ENCODE measurements at regions not wholly inside any gene's neighbourhood (a gene's known extent, or its start where the extent isn't known, plus 50 kb on each side); places are given as distances from the start of the nearest gene placed in this dataset.
"Not testable (repeated sequence)": the region's sequence is repeated elsewhere in the genome, so short reads cannot be mapped to it uniquely, and the experiment has no call there.

DNA sequence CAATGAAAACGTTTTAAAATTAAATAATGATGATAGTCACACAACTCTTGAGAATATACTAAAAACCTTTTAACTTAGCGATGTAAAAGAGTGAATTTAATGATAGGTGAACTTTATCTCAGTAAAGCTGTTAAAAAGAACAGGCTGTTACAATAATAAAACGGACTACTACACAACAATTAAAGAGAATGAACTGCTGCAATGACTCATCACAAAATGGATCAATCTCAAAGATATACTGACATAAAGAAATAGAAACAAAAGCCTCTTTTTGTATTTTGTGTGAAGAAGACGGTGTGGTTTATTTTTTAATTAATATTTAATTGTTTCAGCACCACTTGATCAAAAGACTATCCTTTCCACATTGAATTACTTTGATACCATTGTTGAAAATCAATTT lies 352.4 kb upstream of the GJE1 start:
- DNase-seq (ENCODE audit: low spot score): no peak

DNA sequence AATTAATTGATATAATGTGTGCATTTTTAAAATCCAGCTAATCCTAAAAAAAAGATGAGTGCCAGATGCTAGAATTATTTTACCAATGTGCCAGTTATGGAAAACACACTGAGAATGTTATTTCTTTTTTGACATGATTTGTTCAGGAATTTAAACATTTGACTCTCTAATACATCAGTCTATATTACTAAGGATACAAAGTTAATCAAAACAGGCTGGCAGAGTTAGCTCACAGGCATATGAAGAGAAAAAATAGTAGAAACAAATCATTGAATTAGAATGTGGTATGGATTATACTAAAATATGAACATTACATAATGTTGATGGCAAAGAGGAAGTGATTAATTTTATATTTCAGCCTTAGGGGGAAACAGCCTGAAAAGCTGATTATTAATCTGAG lies 368.3 kb upstream of the GJE1 start:
- DNase-seq (ENCODE audit: low spot score): no peak

DNA sequence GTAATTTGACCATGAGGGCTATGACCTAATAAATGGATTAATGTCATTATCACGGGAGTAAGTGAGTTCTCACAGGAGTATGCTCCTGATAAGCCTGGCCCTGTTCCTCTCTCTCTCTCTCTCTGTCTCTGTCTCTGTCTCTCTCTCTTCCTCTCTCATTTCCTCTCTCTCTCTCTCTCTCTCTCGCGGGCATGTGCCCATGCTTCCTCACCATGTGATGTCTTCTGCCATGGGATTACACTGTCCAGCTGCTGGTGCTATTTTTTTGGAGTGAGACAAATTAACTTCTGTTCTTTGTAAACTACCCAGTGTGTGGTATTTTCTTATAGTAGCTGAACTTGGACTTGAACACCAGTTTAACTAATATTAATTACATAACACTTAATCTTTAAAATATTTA lies 374.3 kb upstream of the GJE1 start:
- no peak for DNase-seq (ENCODE audit: low spot score)

- DNase-seq (ENCODE audit: low spot score): no peak
Observed at GRCh38 chr6:141753180-141753579, 379.5 kb upstream of the GJE1 start.

DNA sequence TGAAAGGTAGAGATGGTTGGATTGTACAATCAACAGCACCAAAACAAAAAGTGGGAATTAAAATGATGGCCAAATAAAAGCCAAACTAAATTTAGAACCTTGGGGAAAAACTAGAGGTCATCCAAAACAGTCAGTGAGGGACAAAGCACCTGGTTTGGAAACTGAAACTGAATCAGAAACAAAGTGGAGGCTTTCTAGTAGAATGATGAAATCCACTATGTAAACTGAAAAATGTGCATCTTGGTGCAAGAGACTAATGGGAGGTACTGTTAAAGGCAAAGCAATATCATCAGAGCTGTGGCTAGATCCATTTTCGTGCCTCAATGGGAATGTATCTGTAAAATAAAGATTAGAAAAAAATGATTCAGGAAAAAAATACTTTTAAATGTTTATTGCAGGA lies 380.0 kb upstream of the GJE1 start:
- no peak for DNase-seq (ENCODE audit: low spot score)

GRCh38 chr6:141746324-141746723 lies 386.4 kb upstream of the GJE1 start:
- not testable (repeated sequence) for DNase-seq (ENCODE audit: low spot score)

DNA sequence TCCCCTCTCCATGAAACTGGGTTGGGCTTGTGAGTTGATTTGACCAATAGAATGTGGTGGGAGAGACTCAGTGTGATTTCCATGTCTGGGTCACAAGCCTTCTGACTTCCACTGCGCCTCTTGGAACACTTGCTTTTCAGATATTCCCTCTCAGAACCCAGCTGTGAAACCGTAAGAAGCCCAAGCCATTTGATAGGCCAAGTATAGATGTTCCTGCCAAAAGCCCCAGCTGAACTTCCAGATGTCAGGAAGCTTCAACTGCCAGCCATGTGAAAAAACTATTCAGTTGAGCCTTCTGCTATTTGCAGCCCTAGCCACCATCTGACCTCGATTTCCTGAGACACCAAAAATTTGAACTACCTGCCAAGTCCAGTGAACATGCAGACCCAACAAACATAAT lies 387.8 kb upstream of the GJE1 start:
- no peak for DNase-seq (ENCODE audit: low spot score)

- DNase-seq (ENCODE audit: low spot score): no peak
Observed at GRCh38 chr6:141744194-141744925, 388.4 kb upstream of the GJE1 start.

DNA sequence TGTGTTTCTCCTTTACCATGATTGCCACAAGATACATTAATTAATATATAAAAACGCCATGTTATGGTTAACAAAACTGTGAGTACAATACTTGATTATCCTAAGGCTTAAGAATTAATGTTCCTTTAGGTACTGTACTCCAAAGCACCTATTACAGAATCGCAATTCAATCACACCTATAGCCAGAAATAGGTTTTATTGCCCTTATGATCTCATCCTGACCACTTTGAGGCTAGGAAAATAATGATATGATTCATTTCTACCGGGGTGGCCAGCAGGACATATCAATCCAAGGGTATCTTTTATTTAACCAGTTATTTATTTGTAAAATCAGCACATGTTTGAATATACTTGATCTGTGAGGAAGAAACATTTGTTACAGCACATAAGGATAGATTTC lies 396.6 kb upstream of the GJE1 start:
- peak; percentile 2 for DNase-seq (ENCODE audit: low spot score)

- no peak for DNase-seq (ENCODE audit: low spot score)
Observed at GRCh38 chr6:141735126-141735525, 397.6 kb upstream of the GJE1 start.

GRCh38 chr6:141734071-141734840 lies 398.5 kb upstream of the GJE1 start:
- DNase-seq (ENCODE audit: low spot score): no peak

DNA sequence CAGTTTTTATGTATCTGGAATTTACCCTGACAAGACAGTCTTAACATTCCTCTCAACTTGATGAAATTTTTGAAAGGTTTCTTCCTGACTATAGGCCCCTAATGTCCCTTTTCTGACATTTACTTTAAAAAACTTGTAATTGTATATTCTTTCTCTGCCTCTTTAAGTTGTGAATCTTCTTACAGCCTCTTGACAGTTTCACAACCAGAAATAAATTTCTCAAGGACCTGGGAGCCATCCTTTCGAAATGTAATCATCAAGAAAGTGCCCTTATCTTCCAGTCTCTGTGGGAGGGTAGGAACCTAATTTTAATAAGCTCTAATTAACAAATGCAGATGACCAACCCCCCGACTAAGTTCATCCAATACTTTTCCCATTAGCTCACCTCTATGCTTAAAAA lies 403.6 kb upstream of the GJE1 start:
- DNase-seq (ENCODE audit: low spot score): no peak

- DNase-seq (ENCODE audit: low spot score): no peak
Observed at GRCh38 chr6:141728330-141728729, 404.4 kb upstream of the GJE1 start.

GRCh38 chr6:141726248-141726647 lies 406.5 kb upstream of the GJE1 start:
- no peak for DNase-seq (ENCODE audit: low spot score)

DNA sequence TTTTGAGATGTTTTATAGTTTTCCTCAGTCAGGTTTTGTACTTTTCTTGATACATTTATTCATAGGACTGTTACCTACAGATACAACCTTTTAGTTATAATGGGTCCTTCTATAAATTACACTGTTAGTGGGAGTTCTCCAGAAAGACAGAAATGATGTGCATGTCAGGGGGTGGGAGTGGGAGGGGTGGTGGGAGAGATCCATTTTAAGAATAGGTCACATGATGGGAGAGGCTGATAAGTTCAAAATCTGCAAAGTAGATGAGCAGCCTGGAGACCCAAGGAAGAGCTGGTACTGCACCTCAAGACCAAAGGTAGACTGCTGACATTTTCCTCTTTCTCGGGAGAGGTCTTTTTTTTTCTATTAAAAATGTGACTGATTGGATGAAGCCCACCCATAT lies 408.0 kb upstream of the GJE1 start:
- no peak for DNase-seq (ENCODE audit: low spot score)

DNA sequence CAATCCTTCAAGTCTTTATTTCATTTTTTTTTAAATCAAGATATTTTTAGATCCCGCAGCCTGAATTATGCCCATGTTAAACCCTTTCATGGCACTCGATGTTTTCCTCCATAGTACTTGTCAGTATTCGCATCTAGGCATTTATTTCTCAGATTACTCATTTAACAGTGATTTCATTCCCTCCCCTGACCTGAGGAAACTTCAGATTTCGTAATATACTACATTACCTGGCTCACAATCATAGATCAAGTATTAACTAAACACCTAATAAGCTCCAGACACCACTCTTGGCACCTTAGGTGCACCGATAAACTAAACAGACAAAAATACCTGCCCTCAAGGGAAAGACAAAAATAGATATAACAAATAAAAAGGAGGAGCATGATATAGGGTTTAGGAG lies 413.2 kb upstream of the GJE1 start:
- DNase-seq (ENCODE audit: low spot score): no peak

GRCh38 chr6:141705431-141705830 lies 427.3 kb upstream of the GJE1 start:
- no peak for DNase-seq (ENCODE audit: low spot score)

GRCh38 chr6:141704151-141704550 lies 428.6 kb upstream of the GJE1 start:
- DNase-seq (ENCODE audit: low spot score): no peak

GRCh38 chr6:141701732-141702131 lies 431.0 kb upstream of the GJE1 start:
- DNase-seq (ENCODE audit: low spot score): no peak

- DNase-seq (ENCODE audit: low spot score): no peak
Observed at GRCh38 chr6:141700819-141701218, 431.9 kb upstream of the GJE1 start.

GRCh38 chr6:141688916-141689315 lies 443.8 kb upstream of the GJE1 start:
- DNase-seq (ENCODE audit: low spot score): no peak

- DNase-seq (ENCODE audit: low spot score): no peak
Observed at GRCh38 chr6:141685416-141685815, 447.3 kb upstream of the GJE1 start.

DNA sequence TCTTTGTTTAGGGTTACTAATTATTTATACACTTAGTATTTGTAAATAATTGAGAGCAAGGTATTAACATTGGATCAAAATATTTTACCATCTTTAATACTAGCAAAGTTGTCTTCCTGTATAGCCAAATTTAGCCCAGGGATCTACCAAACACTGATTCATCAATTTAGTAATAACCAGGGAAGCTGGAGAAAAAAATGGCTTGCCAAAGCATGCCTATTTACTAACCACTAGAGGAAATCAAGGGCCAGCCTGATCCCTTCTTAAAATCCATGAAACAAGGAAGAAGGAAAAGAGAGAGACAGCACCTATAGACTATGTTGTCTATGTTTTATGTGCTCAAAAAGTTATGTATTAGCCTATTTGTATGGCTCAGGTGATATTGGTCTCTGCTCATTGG lies 450.3 kb upstream of the GJE1 start:
- no peak for DNase-seq (ENCODE audit: low spot score)
